ENCODE measurements at regions not wholly inside any gene's neighbourhood (a gene's known extent, or its start where the extent isn't known, plus 50 kb on each side); places are given as distances from the start of the nearest gene placed in this dataset.

DNA sequence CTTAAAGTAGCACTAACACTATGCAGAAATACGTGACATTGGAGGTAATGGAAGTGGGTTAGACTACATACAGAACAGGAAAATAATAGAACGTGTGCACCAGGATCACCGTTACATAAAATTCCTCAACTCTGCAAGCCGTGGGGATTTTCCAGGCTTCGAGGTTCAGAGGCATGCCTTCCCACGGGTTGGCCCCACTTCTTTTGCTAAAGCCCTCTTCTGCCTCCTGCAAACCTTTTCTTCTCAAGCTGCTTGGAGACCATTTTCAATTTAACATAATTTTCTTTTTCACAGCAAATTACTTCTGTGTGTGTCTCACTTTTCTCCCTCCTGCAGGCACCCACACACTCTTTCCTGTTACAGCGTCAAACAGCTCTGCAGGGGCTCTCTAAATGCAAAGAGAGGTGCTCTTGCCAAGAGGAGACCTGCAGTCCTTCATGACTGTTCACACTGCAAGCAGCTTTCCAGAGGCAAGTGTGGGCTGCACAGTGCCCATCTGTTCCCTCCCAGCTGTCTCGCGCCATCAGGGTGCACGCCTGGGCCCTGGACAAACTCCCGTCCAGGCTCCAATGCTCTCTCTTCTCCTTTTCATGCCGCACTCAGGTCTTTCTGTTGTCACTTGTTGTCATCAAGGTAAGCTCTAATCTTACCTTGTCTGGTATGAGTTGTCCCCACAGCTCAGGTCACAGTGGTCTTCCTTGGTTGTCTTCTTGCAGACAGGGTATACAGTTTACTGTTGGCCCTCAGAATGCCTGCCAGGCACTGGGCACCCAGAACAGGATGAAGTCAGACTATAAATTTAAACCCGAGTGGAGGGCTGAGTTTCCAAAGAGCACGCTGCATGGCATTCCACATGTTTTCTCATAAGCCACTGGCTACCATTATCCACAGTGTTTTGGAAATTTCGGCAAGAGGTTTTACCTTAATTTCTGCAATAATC is 164.8 kb upstream of the GGTLC1 start:
- TF ChIP-seq CTCF (IDR thresholded peaks at IDR 0.05) (no peak), SIN3A (IDR thresholded peaks at IDR 0.05; ENCODE audit: borderline replicate concordance, insufficient read depth, low read depth, low read length) (no peak)
